Suprapubic skin (tissue), 3 donors: ENCODE measurements at regions not wholly inside any gene's neighbourhood (a gene's known extent, or its start where the extent isn't known, plus 50 kb on each side); places are given as distances from the start of the nearest gene placed in this dataset.

Source experiments
- CTCF ChIP-seq, 2 donors: fragments of 200-600 bp in 1 of 2; fragments of 450-650 bp in 1 of 2; sonication (generic) in 1 of 2; IDR thresholded peaks; one replicate each; pipeline ENCODE4 v1.5.1; 2016 to 2019; ENCODE audit warnings: antibody characterized with exemption in 2 of 2, mild to moderate bottlenecking in 1 of 2, moderate library complexity in 1 of 2
- POLR2A ChIP-seq, 2 donors: fragments of 450-650 bp; IDR thresholded peaks; one replicate each; pipeline ENCODE4 v1.6.1; 2017; ENCODE audit warnings: antibody characterized with exemption in 2 of 2, mild to moderate bottlenecking in 2 of 2, moderate library complexity in 2 of 2

DNA sequence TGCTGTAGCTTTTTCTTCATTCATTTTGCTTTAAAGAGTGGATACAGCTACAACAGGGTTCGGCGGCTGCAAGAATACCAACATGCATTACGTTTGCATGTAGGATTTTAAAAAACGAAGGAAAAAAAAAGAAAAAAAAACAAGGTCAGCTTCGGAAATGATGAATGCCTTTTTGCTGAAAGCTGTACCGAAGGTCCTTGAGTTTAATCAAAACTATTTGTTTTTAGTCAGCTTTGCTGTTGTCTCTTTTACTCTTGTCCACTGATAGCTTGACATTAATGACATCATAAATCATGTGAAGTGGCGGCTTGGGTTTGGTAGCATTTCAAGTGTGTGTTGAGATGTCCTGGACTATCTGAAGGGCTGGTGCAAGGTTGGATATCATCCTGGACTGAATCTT, 779.1 kb downstream of the NR2F1-AS1 start:
- TF ChIP-seq CTCF (IDR thresholded peaks at IDR 0.05) = no peak
- no peak for TF ChIP-seq POLR2A (IDR thresholded peaks at IDR 0.05)
